Activated CD4-positive, alpha-beta T cell treated with anti-CD3 and anti-CD28 coated beads, Interleukin-2, amount 50 U/mL, for 4 hours (primary cell): ENCODE measurements at regions not wholly inside any gene's neighbourhood (a gene's known extent, or its start where the extent isn't known, plus 50 kb on each side); places are given as distances from the start of the nearest gene placed in this dataset.

Experiments
- DNase-seq, 2 experiments: peaks; one replicate each; pipeline ENCODE4 v3.0.0-alpha.2; 2020

GRCh38 chr9:20291201-20291600, 331.1 kb downstream of the MLLT3 start:
- DNase-seq = no peak

GRCh38 chr9:20290257-20290656, 332.0 kb downstream of the MLLT3 start:
- DNase-seq = no peak

GRCh38 chr9:20289423-20290010, 332.8 kb downstream of the MLLT3 start:
- DNase-seq = no peak

GRCh38 chr9:20286969-20287368, 335.3 kb downstream of the MLLT3 start:
- no peak for DNase-seq

- DNase-seq = no peak
Measured at GRCh38 chr9:20286154-20286700, 336.1 kb downstream of the MLLT3 start.

- DNase-seq = no peak
Measured at GRCh38 chr9:20284601-20285289, 337.6 kb downstream of the MLLT3 start.

- no peak for DNase-seq
Measured at GRCh38 chr9:20280330-20280729, 342.0 kb downstream of the MLLT3 start.

GRCh38 chr9:20276762-20277161, 345.5 kb downstream of the MLLT3 start:
- DNase-seq = no peak

- DNase-seq = no peak
Measured at GRCh38 chr9:20271723-20272122, 350.6 kb downstream of the MLLT3 start.

GRCh38 chr9:20271096-20271495, 351.2 kb downstream of the MLLT3 start:
- no peak for DNase-seq

- no peak for DNase-seq
Measured at GRCh38 chr9:20270161-20270560, 352.1 kb downstream of the MLLT3 start.

GRCh38 chr9:20269620-20270019, 352.7 kb downstream of the MLLT3 start:
- DNase-seq = no peak

GRCh38 chr9:20264896-20265295, 357.4 kb downstream of the MLLT3 start:
- DNase-seq = no peak

- DNase-seq = no peak
Measured at GRCh38 chr9:20262611-20263010, 359.7 kb downstream of the MLLT3 start.

- DNase-seq = no peak
Measured at GRCh38 chr9:20256284-20256948, 365.9 kb downstream of the MLLT3 start.

- no peak for DNase-seq
Measured at GRCh38 chr9:20255052-20255451, 367.2 kb downstream of the MLLT3 start.

GRCh38 chr9:20253635-20254034, 368.7 kb downstream of the MLLT3 start:
- no peak for DNase-seq

GRCh38 chr9:20252778-20253177, 369.5 kb downstream of the MLLT3 start:
- no peak for DNase-seq

- no peak for DNase-seq
Measured at GRCh38 chr9:20250791-20251190, 371.5 kb downstream of the MLLT3 start.

GRCh38 chr9:20244271-20244670, 378.0 kb downstream of the MLLT3 start:
- DNase-seq = no peak

GRCh38 chr9:20243841-20244240, 378.5 kb downstream of the MLLT3 start:
- DNase-seq = no peak

GRCh38 chr9:20242510-20243189, 379.6 kb downstream of the MLLT3 start:
- no peak for DNase-seq

- DNase-seq = no peak
Measured at GRCh38 chr9:20240498-20240897, 381.8 kb downstream of the MLLT3 start.
